ENCODE measurements at regions not wholly inside any gene's neighbourhood (a gene's known extent, or its start where the extent isn't known, plus 50 kb on each side); places are given as distances from the start of the nearest gene placed in this dataset.
"Not testable (repeated sequence)": the region's sequence is repeated elsewhere in the genome, so short reads cannot be mapped to it uniquely, and the experiment has no call there.

GRCh38 chr13:34372581-34372980, 554.6 kb downstream of the RFC3 start:
- no peak overlapping the region for H3K4me3 ChIP-seq
- no peaks in the 10 kb centered on the region for H3K4me1 ChIP-seq
- ATAC-seq (no peak), DNase-seq (no peak)
- WGBS, 4 donors = 68 to 82% (median 77%) methylated on average over 4 of the region's 4 CpGs
- intact Hi-C loops (cut with DNase I) = no loop called here
- no peaks in the 10 kb centered on the region for H3K27me3 ChIP-seq
- H3K36me3 ChIP-seq = no peaks in the 10 kb centered on the region
- no peak for TF ChIP-seq CTCF (IDR thresholded peaks at IDR 0.05)
- TF ChIP-seq POLR2A (IDR thresholded peaks at IDR 0.05) = no peak
- no peak overlapping the region for H3K27ac ChIP-seq
- no peaks in the 10 kb centered on the region for H3K9me3 ChIP-seq

GRCh38 chr13:34376483-34376882, 558.5 kb downstream of the RFC3 start:
- H3K36me3 ChIP-seq = no peaks in the 10 kb centered on the region
- H3K4me1 ChIP-seq = no peaks in the 10 kb centered on the region
- DNase-seq (no peak), ATAC-seq (no peak)
- H3K27ac ChIP-seq = no peak overlapping the region
- no peaks in the 10 kb centered on the region for H3K27me3 ChIP-seq
- H3K4me3 ChIP-seq = no peak overlapping the region
- no peaks in the 10 kb centered on the region for H3K9me3 ChIP-seq
- intact Hi-C loops (cut with DNase I) = no loop called here
- TF ChIP-seq CTCF (IDR thresholded peaks at IDR 0.05) (no peak), POLR2A (IDR thresholded peaks at IDR 0.05) (no peak)

DNA sequence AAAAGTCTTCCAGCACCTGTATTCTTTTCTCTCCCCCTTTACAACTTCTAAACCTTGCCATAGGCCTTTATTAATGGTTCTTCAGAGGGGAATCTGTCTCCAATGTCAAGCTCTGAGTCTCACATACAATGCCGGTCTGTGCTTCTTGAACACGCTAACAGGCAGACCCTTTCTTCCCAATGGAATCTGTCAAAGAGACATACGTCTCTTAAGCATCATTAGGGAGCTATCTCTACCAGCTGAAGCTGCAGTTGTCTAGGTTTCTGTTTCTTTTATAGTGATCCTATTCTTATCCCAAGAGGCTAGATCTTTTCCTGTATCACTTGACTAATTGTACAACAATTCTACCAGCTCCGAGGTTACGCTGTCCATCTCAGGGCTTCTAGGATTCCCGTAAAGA, 560.8 kb upstream of the NBEA start:
- intact Hi-C loops (cut with DNase I) = no loop called here
- Histone ChIP-seq H3K27me3 (no peaks in the 10 kb centered on the region), H3K36me3 (no peaks in the 10 kb centered on the region), H3K4me1 (no peaks in the 10 kb centered on the region), H3K27ac (no peak overlapping the region), H3K9me3 (no peaks in the 10 kb centered on the region), H3K4me3 (no peak overlapping the region)
- no peak for DNase-seq
- no peak for TF ChIP-seq POLR2A (IDR thresholded peaks at IDR 0.05)
- no peak for TF ChIP-seq CTCF (IDR thresholded peaks at IDR 0.05)
- no peak for ATAC-seq
- 75 to 83% (median 80%) methylated on average over 6 of the region's 6 CpGs for WGBS, 4 donors

DNA sequence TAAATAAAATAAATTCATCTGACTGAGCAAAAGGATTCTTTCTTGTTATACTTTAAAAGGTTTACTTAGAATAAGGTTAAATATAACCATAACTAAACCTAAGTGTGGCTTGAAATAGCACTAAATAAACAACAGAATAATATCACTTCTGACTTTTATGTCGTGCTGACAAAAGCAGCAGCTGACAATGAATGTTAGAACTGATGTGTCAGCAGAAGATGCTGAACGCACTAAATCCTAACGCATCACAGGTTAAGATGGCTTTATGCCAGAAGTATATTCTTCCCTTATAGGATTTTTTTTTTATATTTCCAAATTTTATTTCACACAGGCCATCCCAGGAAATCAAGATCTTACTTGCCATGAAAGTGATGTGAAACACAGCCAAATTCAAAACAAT, 558.3 kb upstream of the NBEA start:
- Histone ChIP-seq H3K9me3 (no peaks in the 10 kb centered on the region), H3K27ac (no peak overlapping the region), H3K36me3 (no peaks in the 10 kb centered on the region), H3K4me1 (no peaks in the 10 kb centered on the region), H3K4me3 (no peak overlapping the region), H3K27me3 (no peaks in the 10 kb centered on the region)
- TF ChIP-seq CTCF (IDR thresholded peaks at IDR 0.05) (no peak), POLR2A (IDR thresholded peaks at IDR 0.05) (no peak)
- intact Hi-C loops (cut with DNase I) = no loop called here
- ATAC-seq (no peak), DNase-seq (no peak)
- 68 to 85% (median 77%) methylated on average over 3 of the region's 3 CpGs for WGBS, 4 donors

DNA sequence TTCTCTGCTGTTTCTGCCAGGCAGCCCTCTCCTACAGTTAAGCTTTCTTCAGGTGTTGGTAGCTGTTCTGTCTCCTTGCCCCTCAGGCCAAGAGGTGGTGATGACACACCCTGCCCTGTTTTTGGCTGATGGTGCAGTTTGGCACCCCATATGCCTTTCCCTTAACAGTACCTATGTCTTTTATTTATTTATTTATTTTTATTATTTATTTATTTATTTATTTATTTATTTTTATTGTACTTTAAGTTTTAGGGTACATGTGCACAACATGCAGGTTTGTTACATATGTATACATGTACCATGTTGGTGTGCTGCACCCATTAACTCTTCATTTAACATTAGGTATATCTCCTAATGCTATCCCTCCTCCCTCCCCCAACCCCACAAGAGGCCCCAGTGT, 555.8 kb upstream of the NBEA start:
- H3K9me3 ChIP-seq; intact Hi-C loops (cut with DNase I): not testable (repeated sequence)

More for the DNA sequence above, 555.8 kb upstream of the NBEA start:
- DNase-seq, H3K27ac ChIP-seq, ATAC-seq, H3K36me3 ChIP-seq, H3K4me3 ChIP-seq, H3K4me1 ChIP-seq, H3K27me3 ChIP-seq: not testable (repeated sequence)

Data from heart left ventricle (tissue), 16 donors.